Right cardiac atrium (tissue), 5 donors: ENCODE measurements at regions not wholly inside any gene's neighbourhood (a gene's known extent, or its start where the extent isn't known, plus 50 kb on each side); places are given as distances from the start of the nearest gene placed in this dataset.

Experiments
- ATAC-seq, 2 donors: fragments of 200-7000 bp; cut with Tn5 transposase; one replicate each; pipeline versions ENCODE4 v1.8.0 to v1.9.1; 2020; ENCODE audit warnings: moderate library complexity in 2 of 2, mild to moderate bottlenecking in 1 of 2
- DNase-seq, 3 donors: peaks; one replicate each; pipeline ENCODE4 v3.0.0-alpha.2; 2020
- H3K27ac ChIP-seq: one replicate; pipeline ENCODE4 v1.5.1; 2013; ENCODE audit warnings: mild to moderate bottlenecking, low read length, control low read depth, moderate library complexity
- H3K27me3 ChIP-seq: one replicate; pipeline ENCODE4 v1.6.1; 2013; ENCODE audit not compliant: control insufficient read depth, insufficient read depth
- H3K4me1 ChIP-seq: one replicate; pipeline ENCODE4 v1.6.1; 2013; ENCODE audit warnings: low read length; ENCODE audit not compliant: control insufficient read depth, insufficient read depth
- H3K4me3 ChIP-seq: one replicate; pipeline ENCODE4 v1.5.1; 2013; ENCODE audit warnings: low read length, control low read depth
- H3K9me3 ChIP-seq: one replicate; pipeline ENCODE4 v1.6.1; 2013; ENCODE audit warnings: low read length; ENCODE audit not compliant: control insufficient read depth
- WGBS: extraction: QIAGEN DNeasy Blood & Tissue Kit; methylation state at CpG from one replicate; pipeline ENCODE4 v1.1.7; 2013; 5-methylcytosine and 5-hydroxymethylcytosine counted together
- intact Hi-C, 4 donors: fragments of 100-400 bp; cut with DNase I; formaldehyde crosslinking; loops; one replicate each; pipeline versions ENCODE4 v1.11.0 to v1.14.0; 2022 to 2023
- donor health status: healthy with polysubstance abuse.
- donor health status: DM: no; HTN: yes; CAD: no.
- donor health status: DM: no; HTN: no; CAD: no.
- donor health status: DM: no; HTN: yes; CAD: no; lungs with severe emphysema.
- donor health status: DM: yes; HTN: yes; CAD: no.

- intact Hi-C loops = no loop called here
- H3K9me3 ChIP-seq = no peaks in the 10 kb centered on the region
- no peak for ATAC-seq
- DNase-seq = no peak
- H3K4me1 ChIP-seq = no peaks in the 10 kb centered on the region
- no peak overlapping the region for H3K4me3 ChIP-seq
- 54% methylated on average over 2 of the region's 2 CpGs for WGBS
- no peak overlapping the region for H3K27ac ChIP-seq
- no peaks in the 10 kb centered on the region for H3K27me3 ChIP-seq
Measured at GRCh38 chr3:161759444-161759843, 262.8 kb downstream of the OTOL1 start.

GRCh38 chr3:161766331-161766730 is 269.7 kb downstream of the OTOL1 start:
- 72% methylated on average over 3 of the region's 3 CpGs for WGBS
- intact Hi-C loops = no loop called here
- no peaks in the 10 kb centered on the region for H3K9me3 ChIP-seq
- no peaks in the 10 kb centered on the region for H3K27me3 ChIP-seq
- H3K4me3 ChIP-seq = no peak overlapping the region
- H3K4me1 ChIP-seq = no peaks in the 10 kb centered on the region
- DNase-seq = no peak
- H3K27ac ChIP-seq = no peak overlapping the region
- ATAC-seq = no peak

GRCh38 chr3:161770484-161771386 is 274.1 kb downstream of the OTOL1 start:
- DNase-seq (no peak), ATAC-seq (no peak)
- 58% methylated on average over 3 of the region's 3 CpGs for WGBS
- intact Hi-C loops = no loop called here
- Histone ChIP-seq H3K9me3 (no peaks in the 10 kb centered on the region), H3K27me3 (no peaks in the 10 kb centered on the region), H3K4me3 (no peak overlapping the region), H3K27ac (no peak overlapping the region), H3K4me1 (no peaks in the 10 kb centered on the region)

GRCh38 chr3:161781381-161781780 is 284.8 kb downstream of the OTOL1 start:
- H3K4me3 ChIP-seq = no peak overlapping the region
- no peaks in the 10 kb centered on the region for H3K9me3 ChIP-seq
- ATAC-seq (no peak), DNase-seq (no peak)
- no peak overlapping the region for H3K27ac ChIP-seq
- H3K4me1 ChIP-seq = no peaks in the 10 kb centered on the region
- no peaks in the 10 kb centered on the region for H3K27me3 ChIP-seq
- intact Hi-C loops = no loop called here
- WGBS = 35% methylated on average over 1 of the region's 1 CpG

- Histone ChIP-seq H3K4me3 (no peak overlapping the region), H3K27me3 (no peaks in the 10 kb centered on the region), H3K9me3 (no peaks in the 10 kb centered on the region), H3K27ac (no peak overlapping the region), H3K4me1 (no peaks in the 10 kb centered on the region)
- 80% methylated on average over 3 of the region's 3 CpGs for WGBS
- intact Hi-C loops = no loop called here
- DNase-seq = no peak
- ATAC-seq = no peak
Measured at GRCh38 chr3:161793194-161793930, 296.8 kb downstream of the OTOL1 start.

GRCh38 chr3:161794551-161794950 is 297.9 kb downstream of the OTOL1 start:
- Histone ChIP-seq H3K4me1 (no peaks in the 10 kb centered on the region), H3K27ac (no peak overlapping the region), H3K27me3 (no peaks in the 10 kb centered on the region), H3K9me3 (no peaks in the 10 kb centered on the region), H3K4me3 (no peak overlapping the region)
- ATAC-seq = no peak
- no peak for DNase-seq
- intact Hi-C loops = no loop called here
- WGBS = 82% methylated on average over 4 of the region's 4 CpGs

- DNase-seq = no peak
- H3K4me3 ChIP-seq = no peak overlapping the region
- no peak for ATAC-seq
- no peaks in the 10 kb centered on the region for H3K27me3 ChIP-seq
- intact Hi-C loops = no loop called here
- H3K9me3 ChIP-seq = no peaks in the 10 kb centered on the region
- H3K27ac ChIP-seq = no peak overlapping the region
- H3K4me1 ChIP-seq = no peaks in the 10 kb centered on the region
Measured at GRCh38 chr3:161796312-161796711, 299.7 kb downstream of the OTOL1 start.

- Histone ChIP-seq H3K4me3 (no peak overlapping the region), H3K27ac (no peak overlapping the region), H3K9me3 (no peaks in the 10 kb centered on the region), H3K4me1 (no peaks in the 10 kb centered on the region), H3K27me3 (no peaks in the 10 kb centered on the region)
- ATAC-seq (no peak), DNase-seq (no peak)
- intact Hi-C loops = no loop called here
Measured at GRCh38 chr3:161796780-161797179, 300.2 kb downstream of the OTOL1 start.

- H3K9me3 ChIP-seq = no peaks in the 10 kb centered on the region
- H3K27ac ChIP-seq = no peak overlapping the region
- H3K27me3 ChIP-seq = no peaks in the 10 kb centered on the region
- no peaks in the 10 kb centered on the region for H3K4me1 ChIP-seq
- ATAC-seq = no peak
- WGBS = 59% methylated on average over 3 of the region's 3 CpGs
- H3K4me3 ChIP-seq = no peak overlapping the region
- intact Hi-C loops = no loop called here
- no peak for DNase-seq
Measured at GRCh38 chr3:161798016-161798415, 301.4 kb downstream of the OTOL1 start.

- Histone ChIP-seq H3K4me1 (no peaks in the 10 kb centered on the region), H3K27me3 (no peaks in the 10 kb centered on the region), H3K9me3 (no peaks in the 10 kb centered on the region), H3K4me3 (no peak overlapping the region), H3K27ac (no peak overlapping the region)
- 0% methylated on average over 1 of the region's 1 CpG for WGBS
- ATAC-seq = no peak
- intact Hi-C loops = no loop called here
- no peak for DNase-seq
Measured at GRCh38 chr3:161800985-161801559, 304.5 kb downstream of the OTOL1 start.

- H3K4me3 ChIP-seq = no peak overlapping the region
- no peaks in the 10 kb centered on the region for H3K27me3 ChIP-seq
- 86% methylated on average over 1 of the region's 1 CpG for WGBS
- ATAC-seq = no peak
- no peak for DNase-seq
- no peaks in the 10 kb centered on the region for H3K9me3 ChIP-seq
- H3K4me1 ChIP-seq = no peaks in the 10 kb centered on the region
- intact Hi-C loops = no loop called here
- H3K27ac ChIP-seq = no peak overlapping the region
Measured at GRCh38 chr3:161818106-161818505, 321.5 kb downstream of the OTOL1 start.
